ENCODE measurements at regions not wholly inside any gene's neighbourhood (a gene's known extent, or its start where the extent isn't known, plus 50 kb on each side); places are given as distances from the start of the nearest gene placed in this dataset.

- no peak overlapping the region for H3K4me3 Mint-ChIP-seq
- no peak overlapping the region for H3K27ac Mint-ChIP-seq
- H3K9me3 Mint-ChIP-seq: no peaks in the 10 kb centered on the region
- no peaks in the 10 kb centered on the region for H3K36me3 Mint-ChIP-seq (ENCODE audit: low read depth)
- peaks cover 43% of the 10 kb centered on the region for H3K27me3 Mint-ChIP-seq
- H3K4me1 Mint-ChIP-seq (ENCODE audit: low read depth): no peaks in the 10 kb centered on the region
These were observed 137.8 kb upstream of the CPEB2 start for GRCh38 chr4:14864365-14865030.

DNA sequence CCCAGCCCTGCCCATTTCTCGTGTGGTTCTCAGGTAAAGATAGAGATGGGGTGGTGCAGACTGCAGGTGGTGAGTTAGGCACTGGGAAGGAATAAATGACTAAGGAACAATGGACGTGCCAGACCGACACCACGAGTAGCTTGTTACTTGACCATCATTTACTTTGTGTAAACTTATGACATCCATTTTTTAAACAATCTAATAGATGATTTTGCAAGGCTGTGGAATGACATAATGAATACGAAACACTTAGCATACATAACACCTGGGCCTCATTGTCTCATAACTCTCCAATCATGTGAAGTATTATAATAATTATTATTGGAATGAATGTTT, 137.3 kb upstream of the CPEB2 start:
- no peaks in the 10 kb centered on the region for H3K9me3 Mint-ChIP-seq
- H3K4me1 Mint-ChIP-seq (ENCODE audit: low read depth): no peaks in the 10 kb centered on the region
- no peak overlapping the region for H3K27ac Mint-ChIP-seq
- no peak overlapping the region for H3K4me3 Mint-ChIP-seq
- peaks cover 38% of the 10 kb centered on the region for H3K27me3 Mint-ChIP-seq
- no peaks in the 10 kb centered on the region for H3K36me3 Mint-ChIP-seq (ENCODE audit: low read depth)

DNA sequence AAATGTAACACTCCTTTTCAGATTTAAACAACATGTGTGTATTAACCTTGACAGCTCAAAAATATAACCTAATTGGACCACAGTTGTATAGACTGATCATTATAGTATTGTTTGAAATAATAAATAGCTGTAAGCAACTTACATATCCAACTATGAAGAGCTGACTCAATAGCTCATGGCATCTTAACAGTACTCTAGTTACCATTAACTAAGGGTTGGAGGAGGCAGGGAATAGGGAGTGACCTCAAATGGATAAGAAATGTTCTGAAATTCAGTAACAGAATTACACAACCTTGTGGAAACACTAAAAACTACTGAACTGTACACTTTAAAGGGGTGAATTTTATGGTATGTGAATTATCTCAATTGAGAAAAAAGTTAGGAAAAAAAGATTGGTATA, 136.5 kb upstream of the CPEB2 start:
- H3K9me3 Mint-ChIP-seq: no peaks in the 10 kb centered on the region
- H3K4me3 Mint-ChIP-seq: no peak overlapping the region
- no peaks in the 10 kb centered on the region for H3K36me3 Mint-ChIP-seq (ENCODE audit: low read depth)
- peaks cover 35% of the 10 kb centered on the region for H3K27me3 Mint-ChIP-seq
- H3K27ac Mint-ChIP-seq: no peak overlapping the region
- H3K4me1 Mint-ChIP-seq (ENCODE audit: low read depth): no peaks in the 10 kb centered on the region

- H3K4me3 Mint-ChIP-seq: no peak overlapping the region
- H3K27ac Mint-ChIP-seq: no peak overlapping the region
- H3K4me1 Mint-ChIP-seq (ENCODE audit: low read depth): no peaks in the 10 kb centered on the region
- H3K9me3 Mint-ChIP-seq: no peaks in the 10 kb centered on the region
- peaks cover 32% of the 10 kb centered on the region for H3K27me3 Mint-ChIP-seq
- no peaks in the 10 kb centered on the region for H3K36me3 Mint-ChIP-seq (ENCODE audit: low read depth)
These were observed 134.4 kb upstream of the CPEB2 start for GRCh38 chr4:14867847-14868246.

GRCh38 chr4:14868426-14869395, 133.6 kb upstream of the CPEB2 start:
- no peaks in the 10 kb centered on the region for H3K9me3 Mint-ChIP-seq
- peaks cover 26% of the 10 kb centered on the region for H3K27me3 Mint-ChIP-seq

DNA sequence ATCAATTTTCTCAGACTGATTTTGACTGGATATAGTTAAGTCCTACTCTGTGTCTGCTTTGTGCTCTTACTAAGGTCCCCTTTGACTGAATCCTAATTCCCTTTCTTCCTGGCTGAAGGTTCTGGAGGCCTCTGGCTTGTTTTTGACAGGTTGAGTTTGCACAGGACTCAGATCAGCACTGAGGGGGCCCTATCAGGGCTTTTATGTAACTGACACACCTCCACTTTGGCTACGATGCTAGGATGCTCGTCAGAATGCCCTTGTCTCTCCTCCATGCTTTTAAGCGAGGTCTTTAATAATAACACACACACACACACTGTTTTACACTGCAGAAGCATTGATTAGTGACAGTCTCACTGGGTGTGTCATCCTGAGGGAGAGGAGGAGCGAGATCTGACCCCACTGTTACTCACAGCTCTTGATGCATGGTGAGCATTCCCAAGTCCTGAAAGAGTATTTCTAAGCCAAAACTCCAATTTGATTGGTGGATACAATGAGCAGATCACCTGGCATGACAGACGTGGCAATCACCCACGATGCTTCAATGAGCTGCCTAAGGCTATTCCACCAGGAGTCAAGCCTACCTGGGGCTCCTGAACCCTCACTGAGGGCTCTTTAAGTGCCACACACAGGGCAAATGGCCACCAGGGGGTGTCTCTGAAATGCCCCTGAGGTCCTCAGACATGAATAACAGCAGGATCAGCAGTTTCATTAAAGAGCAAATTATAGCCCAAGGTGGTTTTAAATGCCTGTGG, 130.4 kb upstream of the CPEB2 start:
- Mint-ChIP-seq H3K9me3 (no peaks in the 10 kb centered on the region), H3K4me1 (ENCODE audit: low read depth) (peaks cover 20% of the 10 kb centered on the region), H3K27ac (no peak overlapping the region), H3K4me3 (no peak overlapping the region), H3K27me3 (peaks cover 15% of the 10 kb centered on the region), H3K36me3 (ENCODE audit: low read depth) (no peaks in the 10 kb centered on the region)

More at GRCh38 chr4:14868426-14869395, 133.6 kb upstream of the CPEB2 start:
- no peak overlapping the region for H3K27ac Mint-ChIP-seq
- H3K36me3 Mint-ChIP-seq (ENCODE audit: low read depth): no peaks in the 10 kb centered on the region
- H3K4me1 Mint-ChIP-seq (ENCODE audit: low read depth): no peaks in the 10 kb centered on the region
- no peak overlapping the region for H3K4me3 Mint-ChIP-seq

- H3K4me3 Mint-ChIP-seq: no peak overlapping the region
- H3K36me3 Mint-ChIP-seq (ENCODE audit: low read depth): no peaks in the 10 kb centered on the region
- peaks cover 47% of the 10 kb centered on the region for H3K4me1 Mint-ChIP-seq (ENCODE audit: low read depth)
- no peaks in the 10 kb centered on the region for H3K27me3 Mint-ChIP-seq
- H3K9me3 Mint-ChIP-seq: no peaks in the 10 kb centered on the region
- H3K27ac Mint-ChIP-seq: no peak overlapping the region
These were observed 127.3 kb upstream of the CPEB2 start for GRCh38 chr4:14874990-14875389.

DNA sequence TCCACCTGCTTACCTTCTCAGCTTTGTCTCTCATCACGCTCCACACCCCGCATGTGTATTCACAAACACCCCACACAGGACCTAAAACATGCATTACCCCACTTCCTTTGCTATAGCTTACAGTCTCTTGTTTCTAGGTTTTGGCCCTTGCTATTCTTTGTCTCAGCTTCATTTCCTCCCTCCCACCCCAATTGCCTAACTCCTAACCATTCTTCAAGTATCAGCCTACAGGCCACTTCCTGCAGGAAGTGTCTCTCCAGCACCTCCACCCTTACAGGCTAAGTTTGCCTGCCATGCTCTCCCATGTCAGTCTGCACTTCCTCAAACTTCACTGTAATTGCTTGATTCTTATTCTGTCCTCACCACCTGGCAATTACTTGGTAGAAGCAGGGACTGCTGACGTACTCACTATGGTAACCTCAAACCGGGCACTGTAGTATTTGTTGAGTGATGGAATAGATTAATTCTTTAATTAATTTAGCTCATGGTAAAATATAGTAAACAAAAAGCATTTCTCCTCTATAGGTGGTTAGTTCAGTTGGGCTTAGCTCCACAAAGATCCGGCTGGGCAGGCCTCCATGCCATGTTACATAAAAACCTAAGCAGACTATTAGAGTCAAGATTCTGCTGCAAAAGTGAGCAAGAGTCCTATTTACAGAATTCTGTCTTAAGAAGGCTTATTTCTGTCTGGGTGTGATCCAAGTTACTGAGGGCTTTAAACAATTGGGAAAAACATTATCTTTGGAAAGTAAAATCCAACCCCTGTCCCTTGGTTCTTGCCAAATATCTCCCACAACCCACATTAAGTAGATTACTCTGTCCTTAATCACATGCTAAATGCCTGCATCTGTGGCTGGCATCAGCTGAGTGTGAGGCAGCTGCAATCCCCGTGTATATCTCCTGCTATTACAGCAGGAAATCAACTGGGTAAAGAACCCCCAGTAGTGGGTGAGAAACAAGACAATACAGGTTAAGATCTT, 124.7 kb upstream of the CPEB2 start:
- Mint-ChIP-seq H3K9me3 (no peaks in the 10 kb centered on the region), H3K36me3 (ENCODE audit: low read depth) (no peaks in the 10 kb centered on the region), H3K27me3 (no peaks in the 10 kb centered on the region), H3K27ac (peak overlapping the region; percentile 14), H3K4me1 (ENCODE audit: low read depth) (peaks cover 47% of the 10 kb centered on the region), H3K4me3 (peak overlapping the region; percentile 9)

- Mint-ChIP-seq H3K27me3 (no peaks in the 10 kb centered on the region), H3K36me3 (ENCODE audit: low read depth) (no peaks in the 10 kb centered on the region), H3K27ac (no peak overlapping the region), H3K4me1 (ENCODE audit: low read depth) (peaks cover 47% of the 10 kb centered on the region), H3K4me3 (no peak overlapping the region), H3K9me3 (no peaks in the 10 kb centered on the region)
These were observed 123.6 kb upstream of the CPEB2 start for GRCh38 chr4:14878681-14879080.

GRCh38 chr4:14879683-14880082, 122.6 kb upstream of the CPEB2 start:
- no peaks in the 10 kb centered on the region for H3K36me3 Mint-ChIP-seq (ENCODE audit: low read depth)
- peaks cover 4% of the 10 kb centered on the region for H3K27me3 Mint-ChIP-seq
- H3K4me1 Mint-ChIP-seq (ENCODE audit: low read depth): peaks cover 45% of the 10 kb centered on the region
- no peaks in the 10 kb centered on the region for H3K9me3 Mint-ChIP-seq
- H3K4me3 Mint-ChIP-seq: no peak overlapping the region
- no peak overlapping the region for H3K27ac Mint-ChIP-seq

DNA sequence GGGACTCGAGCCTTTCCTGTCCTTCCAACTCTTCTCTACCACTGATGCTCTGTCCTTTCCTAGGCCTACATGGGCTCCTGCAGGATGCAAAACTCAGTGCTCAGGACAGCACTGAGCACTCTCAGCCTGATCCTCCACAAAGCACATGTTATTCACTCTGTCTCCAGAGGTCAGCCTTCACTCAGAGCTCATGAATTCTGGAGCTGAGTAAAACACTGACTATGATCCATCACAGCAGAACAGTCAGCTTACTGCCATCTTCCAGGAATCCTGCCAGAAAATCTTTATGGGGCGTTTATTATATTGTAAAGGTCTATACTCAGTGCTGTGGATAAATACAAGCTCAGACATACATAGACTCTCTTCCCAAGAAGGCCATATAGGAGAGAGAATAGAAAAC, 121.5 kb upstream of the CPEB2 start:
- no peaks in the 10 kb centered on the region for H3K9me3 Mint-ChIP-seq
- no peak overlapping the region for H3K4me3 Mint-ChIP-seq
- no peak overlapping the region for H3K27ac Mint-ChIP-seq
- peaks cover 4% of the 10 kb centered on the region for H3K27me3 Mint-ChIP-seq
- no peaks in the 10 kb centered on the region for H3K36me3 Mint-ChIP-seq (ENCODE audit: low read depth)
- peaks cover 33% of the 10 kb centered on the region for H3K4me1 Mint-ChIP-seq (ENCODE audit: low read depth)

DNA sequence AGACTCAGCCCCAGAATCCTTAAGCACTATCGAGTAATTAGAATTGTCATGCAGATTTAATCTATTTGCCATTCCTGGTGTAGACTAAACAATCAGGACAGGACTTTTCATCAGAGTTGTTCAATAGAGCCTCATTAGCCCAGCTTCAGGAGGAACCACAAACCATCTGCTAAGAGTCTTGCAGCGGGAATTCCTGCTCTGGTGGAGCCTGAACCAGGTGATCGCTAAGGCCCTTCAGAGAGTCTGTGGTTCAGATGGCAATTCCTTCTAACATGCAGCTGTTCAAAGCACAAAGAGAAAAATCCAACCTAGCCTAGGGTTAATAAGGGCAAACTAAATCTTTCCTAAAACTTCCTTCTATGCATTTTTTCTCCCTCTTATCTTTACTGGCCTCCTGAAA, 119.1 kb upstream of the CPEB2 start:
- Mint-ChIP-seq H3K27me3 (peaks cover 4% of the 10 kb centered on the region), H3K9me3 (no peaks in the 10 kb centered on the region), H3K27ac (no peak overlapping the region), H3K4me1 (ENCODE audit: low read depth) (peaks cover 16% of the 10 kb centered on the region), H3K4me3 (no peak overlapping the region), H3K36me3 (ENCODE audit: low read depth) (no peaks in the 10 kb centered on the region)

GRCh38 chr4:14883661-14884060, 118.6 kb upstream of the CPEB2 start:
- Mint-ChIP-seq H3K4me1 (ENCODE audit: low read depth) (peaks cover 11% of the 10 kb centered on the region), H3K27me3 (peaks cover 4% of the 10 kb centered on the region), H3K27ac (no peak overlapping the region), H3K9me3 (no peaks in the 10 kb centered on the region), H3K36me3 (ENCODE audit: low read depth) (no peaks in the 10 kb centered on the region), H3K4me3 (no peak overlapping the region)

DNA sequence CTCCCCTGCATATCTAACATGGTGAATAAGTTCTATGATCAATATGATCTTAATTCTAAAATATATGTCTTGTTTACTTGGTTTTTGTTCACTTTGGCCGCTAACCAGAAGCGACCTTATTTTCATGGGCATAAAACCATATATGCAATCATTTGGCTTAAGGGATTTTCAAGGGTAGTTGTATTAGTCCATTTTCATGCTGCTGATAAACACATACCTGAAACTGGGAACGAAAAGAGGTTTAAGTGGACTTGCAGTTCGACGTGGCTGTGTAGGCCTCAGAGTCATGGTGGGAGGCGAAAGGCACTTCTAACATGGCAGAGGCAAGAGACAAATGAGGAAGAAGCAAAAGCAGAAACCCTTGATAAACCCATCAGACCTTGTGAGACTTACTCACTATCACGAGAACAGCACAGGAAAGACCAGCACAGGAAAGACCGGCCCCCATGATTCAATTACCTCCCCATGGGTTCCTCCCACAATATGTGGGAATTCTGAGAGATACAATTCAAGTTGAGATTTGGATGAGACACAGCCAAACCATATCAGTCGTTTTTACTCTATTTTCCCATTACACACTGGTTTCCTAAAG, 114.3 kb upstream of the CPEB2 start:
- Mint-ChIP-seq H3K4me1 (ENCODE audit: low read depth) (no peaks in the 10 kb centered on the region), H3K4me3 (no peak overlapping the region), H3K27me3 (peaks cover 8% of the 10 kb centered on the region), H3K9me3 (no peaks in the 10 kb centered on the region), H3K27ac (no peak overlapping the region), H3K36me3 (ENCODE audit: low read depth) (no peaks in the 10 kb centered on the region)

Measured in stimulated activated naive CD8-positive, alpha-beta T cell treated with anti-CD3 and anti-CD28 coated beads, Interleukin-15, Interleukin-2, amounts not matched to agents 100 ng/mL and 50 ng/mL, for 24 hours (primary cell).